Mesothelial cell of epicardium (in vitro differentiated cells): ENCODE measurements at regions not wholly inside any gene's neighbourhood (a gene's known extent, or its start where the extent isn't known, plus 50 kb on each side); places are given as distances from the start of the nearest gene placed in this dataset.

Source experiments
- DNase-seq, 2 experiments: peaks; one replicate each; pipeline ENCODE4 v3.0.0; 2021; ENCODE audit warnings: low spot score in 2 of 2; ENCODE audit not compliant: unreplicated experiment in 2 of 2
- H3K27ac Mint-ChIP-seq: 2 replicates; pipeline ENCODE4 v1.8.0; 2021; ENCODE audit warnings: mixed read lengths
- H3K27me3 Mint-ChIP-seq: 2 replicates; pipeline ENCODE4 v1.8.0; 2021; ENCODE audit warnings: low read depth, mixed read lengths
- H3K36me3 Mint-ChIP-seq: 2 replicates; pipeline ENCODE4 v1.8.0; 2021; ENCODE audit warnings: mixed read lengths
- H3K4me1 Mint-ChIP-seq: 2 replicates; pipeline ENCODE4 v1.8.0; 2021; ENCODE audit warnings: mixed read lengths
- H3K4me3 Mint-ChIP-seq: 2 replicates; pipeline ENCODE4 v1.8.0; 2021; ENCODE audit warnings: mild to moderate bottlenecking, moderate library complexity, mixed read lengths
- H3K9me3 Mint-ChIP-seq: 2 replicates; pipeline ENCODE4 v1.8.0; 2021; ENCODE audit warnings: mixed read lengths
- TF ChIP-seq, protein P1 (sequence below): fragments of 200-600 bp; sonication (generic); IDR thresholded peaks from one replicate; pipeline ENCODE4 v1.5.0; 2021; ENCODE audit warnings: antibody characterized with exemption; ENCODE audit not compliant: unreplicated experiment

GRCh38 chr15:35141743-35142471, 56.8 kb upstream of the NANOGP8 start:
- DNase-seq, result no peak

DNA sequence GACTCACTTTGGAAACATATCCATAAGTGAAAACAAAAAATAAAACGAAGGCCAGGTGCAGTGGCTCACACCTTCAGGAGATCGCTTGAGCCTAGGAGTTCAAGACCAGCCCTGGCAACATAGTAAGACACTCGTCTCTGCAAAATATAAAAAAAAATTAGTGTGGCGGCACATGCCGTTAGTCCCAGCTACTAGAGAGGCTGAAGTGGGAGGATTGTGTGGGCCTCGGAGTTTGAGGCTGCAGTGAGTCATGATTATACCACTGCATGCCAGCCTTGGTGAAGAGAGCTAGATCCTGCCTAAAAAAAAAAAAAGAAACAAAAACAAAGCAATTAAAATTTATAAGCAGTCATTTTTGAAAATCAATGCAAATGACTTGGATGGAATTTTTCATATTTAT, 54.7 kb upstream of the NANOGP8 start:
- Mint-ChIP-seq H3K4me1 (peaks cover 46% of the 10 kb centered on the region), H3K36me3 (peaks cover 3% of the 10 kb centered on the region), H3K9me3 (peaks cover 4% of the 10 kb centered on the region), H3K27me3 (no peaks in the 10 kb centered on the region), H3K27ac (peak overlapping the region; percentile 96), H3K4me3 (no peak overlapping the region)
- no peak for DNase-seq
- TF ChIP-seq, protein P1, sequence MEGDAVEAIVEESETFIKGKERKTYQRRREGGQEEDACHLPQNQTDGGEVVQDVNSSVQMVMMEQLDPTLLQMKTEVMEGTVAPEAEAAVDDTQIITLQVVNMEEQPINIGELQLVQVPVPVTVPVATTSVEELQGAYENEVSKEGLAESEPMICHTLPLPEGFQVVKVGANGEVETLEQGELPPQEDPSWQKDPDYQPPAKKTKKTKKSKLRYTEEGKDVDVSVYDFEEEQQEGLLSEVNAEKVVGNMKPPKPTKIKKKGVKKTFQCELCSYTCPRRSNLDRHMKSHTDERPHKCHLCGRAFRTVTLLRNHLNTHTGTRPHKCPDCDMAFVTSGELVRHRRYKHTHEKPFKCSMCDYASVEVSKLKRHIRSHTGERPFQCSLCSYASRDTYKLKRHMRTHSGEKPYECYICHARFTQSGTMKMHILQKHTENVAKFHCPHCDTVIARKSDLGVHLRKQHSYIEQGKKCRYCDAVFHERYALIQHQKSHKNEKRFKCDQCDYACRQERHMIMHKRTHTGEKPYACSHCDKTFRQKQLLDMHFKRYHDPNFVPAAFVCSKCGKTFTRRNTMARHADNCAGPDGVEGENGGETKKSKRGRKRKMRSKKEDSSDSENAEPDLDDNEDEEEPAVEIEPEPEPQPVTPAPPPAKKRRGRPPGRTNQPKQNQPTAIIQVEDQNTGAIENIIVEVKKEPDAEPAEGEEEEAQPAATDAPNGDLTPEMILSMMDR, result no peak

More at GRCh38 chr15:35141743-35142471, 56.8 kb upstream of the NANOGP8 start:
- no peaks in the 10 kb centered on the region for H3K36me3 Mint-ChIP-seq
- H3K9me3 Mint-ChIP-seq, result peaks cover 4% of the 10 kb centered on the region
- H3K4me1 Mint-ChIP-seq, result peaks cover 53% of the 10 kb centered on the region
- H3K27ac Mint-ChIP-seq, result peak overlapping the region; percentile 96
- TF ChIP-seq, protein P1, result no peak
- H3K4me3 Mint-ChIP-seq, result no peak overlapping the region
- no peaks in the 10 kb centered on the region for H3K27me3 Mint-ChIP-seq

DNA sequence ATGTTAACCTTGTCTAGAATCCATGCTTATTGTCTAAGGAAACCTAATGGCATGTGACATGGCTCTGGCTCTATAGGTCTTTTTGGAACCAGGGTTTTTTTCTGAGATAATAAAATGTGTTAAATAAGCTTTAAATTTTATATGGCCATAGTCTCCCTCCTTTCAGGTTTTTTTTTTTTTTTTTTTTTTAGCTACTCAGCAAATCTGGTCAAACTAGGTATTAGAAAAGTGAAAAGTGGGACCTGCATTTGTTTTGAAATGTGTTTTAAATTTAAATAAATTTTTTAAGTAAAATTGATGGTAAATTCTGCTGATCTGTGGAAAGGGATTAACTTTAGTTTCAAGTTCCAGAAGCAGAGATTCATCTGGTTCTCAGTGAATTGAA, 52.1 kb upstream of the NANOGP8 start:
- DNase-seq, result no peak
- Mint-ChIP-seq H3K27me3 (no peaks in the 10 kb centered on the region), H3K4me3 (no peak overlapping the region), H3K4me1 (peaks cover 46% of the 10 kb centered on the region), H3K36me3 (peaks cover 3% of the 10 kb centered on the region), H3K27ac (peak overlapping the region; percentile 69), H3K9me3 (peaks cover 4% of the 10 kb centered on the region)
- TF ChIP-seq, protein P1, result no peak

DNA sequence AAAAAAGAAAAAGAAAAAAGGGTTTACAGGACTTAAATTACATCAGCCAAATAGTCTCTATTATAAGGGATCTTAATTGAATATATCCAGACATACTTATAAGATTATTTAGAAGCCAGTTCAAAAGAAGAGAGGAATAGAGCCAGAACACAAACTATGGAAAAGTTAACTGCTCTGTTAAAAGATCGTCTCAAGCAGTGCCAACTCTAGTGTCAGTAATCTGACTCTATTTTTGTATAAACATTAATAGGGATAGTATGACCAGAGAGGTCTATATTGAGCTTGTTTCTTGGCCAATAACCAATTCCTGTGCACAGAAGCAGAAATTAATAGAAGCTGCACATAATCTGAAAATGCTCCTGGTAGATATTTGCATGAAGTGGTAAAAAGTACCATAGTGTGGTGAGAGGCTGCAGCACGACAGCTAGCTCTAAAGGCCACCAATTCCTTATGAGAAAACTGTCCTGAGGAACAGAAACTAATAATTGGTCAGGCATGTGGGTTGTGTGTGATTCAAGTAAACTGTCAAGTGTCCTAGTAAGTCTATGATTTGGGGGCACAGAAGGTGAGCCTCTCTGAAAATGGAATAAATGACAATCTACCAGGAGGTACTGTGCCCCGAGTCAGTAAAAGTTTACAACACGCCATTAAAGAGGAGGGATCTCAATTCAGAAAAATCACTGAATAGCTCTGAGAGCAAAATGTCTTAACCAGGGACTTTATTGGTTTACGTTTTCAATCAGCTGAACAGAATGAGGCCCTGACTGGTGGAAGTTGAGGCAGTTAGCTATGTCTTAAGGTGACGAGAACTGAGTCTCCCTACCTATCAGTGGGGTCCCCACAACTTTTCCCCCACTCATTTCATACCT, 51.5 kb upstream of the NANOGP8 start:
- no peak overlapping the region for H3K4me3 Mint-ChIP-seq
- TF ChIP-seq, protein P1, result no peak
- H3K27me3 Mint-ChIP-seq, result no peaks in the 10 kb centered on the region
- H3K27ac Mint-ChIP-seq, result peak overlapping the region; percentile 69
- H3K4me1 Mint-ChIP-seq, result peaks cover 40% of the 10 kb centered on the region
- H3K36me3 Mint-ChIP-seq, result peaks cover 10% of the 10 kb centered on the region
- peaks cover 11% of the 10 kb centered on the region for H3K9me3 Mint-ChIP-seq
- DNase-seq, result no peak
